ENCODE measurements at regions not wholly inside any gene's neighbourhood (a gene's known extent, or its start where the extent isn't known, plus 50 kb on each side); places are given as distances from the start of the nearest gene placed in this dataset.

- H3K36me3 ChIP-seq (ENCODE audit: control insufficient read depth in 1 of 2, insufficient read depth in 2 of 2, low read length in 2 of 2): no peaks in the 10 kb centered on the region
- no peak overlapping the region for H3K27ac ChIP-seq (ENCODE audit: low read depth, low read length)
- no peaks in the 10 kb centered on the region for H3K79me2 ChIP-seq (ENCODE audit: insufficient read depth, low read length)
- no peak overlapping the region for H2AFZ ChIP-seq (ENCODE audit: low read depth, low read length, poor library complexity, severe bottlenecking)
- no peak for TF ChIP-seq CTCF (IDR thresholded peaks at IDR 0.05 in 2 of 3, conservative IDR thresholded peaks at IDR 0.05 in 1 of 3; ENCODE audit: borderline replicate concordance in 1 of 3, insufficient read depth in 1 of 3, low read depth in 2 of 3, low read length in 2 of 3)
- H3K9me3 ChIP-seq (ENCODE audit: control insufficient read depth in 1 of 2, insufficient read depth in 1 of 2, low read depth in 1 of 2, low read length in 2 of 2): no peaks in the 10 kb centered on the region
- BruUV-seq (replicated peaks): no TSS peak
- peaks cover 6% of the 10 kb centered on the region; the same call in 1 of the 2 replicates for H3K27me3 ChIP-seq (ENCODE audit: insufficient read depth, low read length)
- DNase-seq (ENCODE audit: low read depth, low spot score) (no peak), ATAC-seq (no peak)
- no peaks in the 10 kb centered on the region for H3K9me2 ChIP-seq (ENCODE audit: insufficient read depth)
- H3K9ac ChIP-seq (ENCODE audit: low read length): no peak overlapping the region
- intact Hi-C loops (cut with micrococcal nuclease): no loop called here
- no peak overlapping the region for H3K4me2 ChIP-seq (ENCODE audit: low read length)
- H3K4me1 ChIP-seq (ENCODE audit: control insufficient read depth in 1 of 2, insufficient read depth in 2 of 2, low read length in 2 of 2): no peaks in the 10 kb centered on the region
- H4K20me1 ChIP-seq (ENCODE audit: insufficient read depth): no peaks in the 10 kb centered on the region
- ChIA-PET CTCF (no interaction called here), POLR2A (no interaction called here), RAD21 (ENCODE audit: low non-redundant PET in 1 of 2, low total read pairs in 2 of 2, uncharacterized antibody in 2 of 2, unreplicated experiment in 2 of 2) (no interaction called here)
- no peak overlapping the region for H3K4me3 ChIP-seq (replicated peaks in 1 of 2; ENCODE audit: low read depth in 1 of 2, low read length in 2 of 2)
Measured at GRCh38 chrX:20609916-20610415, 343.3 kb upstream of the RPS6KA3 start.

DNA sequence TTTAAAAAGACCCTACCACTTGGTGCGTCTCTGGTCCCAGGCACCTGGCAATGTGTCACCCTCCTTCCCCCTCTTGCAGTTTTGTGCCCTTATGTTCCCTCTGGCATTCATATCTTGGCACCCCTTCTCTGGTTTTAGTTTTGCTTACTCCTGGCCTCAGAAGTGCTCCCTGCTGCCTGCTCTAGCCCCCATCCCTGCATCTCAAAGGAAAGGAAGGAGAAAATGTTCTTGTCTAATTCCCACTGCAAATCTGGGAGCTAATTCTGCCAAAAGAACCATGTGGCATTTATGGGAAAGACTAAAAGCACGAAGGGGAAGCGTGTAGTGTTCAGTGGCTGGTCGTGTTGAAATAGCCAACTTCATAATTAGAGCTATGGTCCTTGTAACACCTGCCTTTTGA lies 340.1 kb upstream of the RPS6KA3 start:
- Histone ChIP-seq H4K20me1 (ENCODE audit: insufficient read depth) (no peaks in the 10 kb centered on the region), H3K9me2 (ENCODE audit: insufficient read depth) (no peaks in the 10 kb centered on the region), H3K27me3 (ENCODE audit: insufficient read depth, low read length) (peaks cover 6% of the 10 kb centered on the region; the same call in 1 of the 2 replicates), H3K36me3 (ENCODE audit: control insufficient read depth in 1 of 2, insufficient read depth in 2 of 2, low read length in 2 of 2) (no peaks in the 10 kb centered on the region), H3K9me3 (ENCODE audit: control insufficient read depth in 1 of 2, insufficient read depth in 1 of 2, low read depth in 1 of 2, low read length in 2 of 2) (no peaks in the 10 kb centered on the region), H3K4me2 (ENCODE audit: low read length) (no peak overlapping the region), H3K4me1 (ENCODE audit: control insufficient read depth in 1 of 2, insufficient read depth in 2 of 2, low read length in 2 of 2) (no peaks in the 10 kb centered on the region), H3K27ac (ENCODE audit: low read depth, low read length) (no peak overlapping the region), H2AFZ (ENCODE audit: low read depth, low read length, poor library complexity, severe bottlenecking) (no peak overlapping the region), H3K4me3 (replicated peaks in 1 of 2; ENCODE audit: low read depth in 1 of 2, low read length in 2 of 2) (no peak overlapping the region), H3K79me2 (ENCODE audit: insufficient read depth, low read length) (no peaks in the 10 kb centered on the region), H3K9ac (ENCODE audit: low read length) (no peak overlapping the region)
- CTCF ChIA-PET: no interaction called here
- BruUV-seq (replicated peaks): no TSS peak
- DNase-seq (ENCODE audit: low read depth, low spot score): no peak
- no peak for ATAC-seq
- RAD21 ChIA-PET (ENCODE audit: low non-redundant PET in 1 of 2, low total read pairs in 2 of 2, uncharacterized antibody in 2 of 2, unreplicated experiment in 2 of 2): no interaction called here
- TF ChIP-seq POLR2A (IDR thresholded peaks at IDR 0.05; ENCODE audit: borderline replicate concordance, extremely low read depth, insufficient read depth, insufficient read length) (no peak), CTCF (IDR thresholded peaks at IDR 0.05 in 2 of 3, conservative IDR thresholded peaks at IDR 0.05 in 1 of 3; ENCODE audit: borderline replicate concordance in 1 of 3, insufficient read depth in 1 of 3, low read depth in 2 of 3, low read length in 2 of 3) (no peak), FOSL1 (IDR thresholded peaks at IDR 0.05; ENCODE audit: low read depth) (no peak), TCF7L2 (IDR thresholded peaks at IDR 0.05; ENCODE audit: borderline replicate concordance, extremely low read depth, insufficient read depth, insufficient read length) (no peak), ELF1 (IDR thresholded peaks at IDR 0.05; ENCODE audit: borderline replicate concordance, low read depth) (no peak), EGR1 (IDR thresholded peaks at IDR 0.05; ENCODE audit: low read depth) (no peak), MAX (IDR thresholded peaks at IDR 0.05) (no peak), EZH2phosphoT487 (IDR thresholded peaks at IDR 0.05; ENCODE audit: borderline replicate concordance) (no peak), POLR2AphosphoS5 (IDR thresholded peaks at IDR 0.05; ENCODE audit: low read depth, low read length) (no peak), SIN3A (IDR thresholded peaks at IDR 0.05; ENCODE audit: low read depth) (no peak), CEBPB (IDR thresholded peaks at IDR 0.05; ENCODE audit: low read depth) (no peak)
- TF ChIP-seq, protein P1, sequence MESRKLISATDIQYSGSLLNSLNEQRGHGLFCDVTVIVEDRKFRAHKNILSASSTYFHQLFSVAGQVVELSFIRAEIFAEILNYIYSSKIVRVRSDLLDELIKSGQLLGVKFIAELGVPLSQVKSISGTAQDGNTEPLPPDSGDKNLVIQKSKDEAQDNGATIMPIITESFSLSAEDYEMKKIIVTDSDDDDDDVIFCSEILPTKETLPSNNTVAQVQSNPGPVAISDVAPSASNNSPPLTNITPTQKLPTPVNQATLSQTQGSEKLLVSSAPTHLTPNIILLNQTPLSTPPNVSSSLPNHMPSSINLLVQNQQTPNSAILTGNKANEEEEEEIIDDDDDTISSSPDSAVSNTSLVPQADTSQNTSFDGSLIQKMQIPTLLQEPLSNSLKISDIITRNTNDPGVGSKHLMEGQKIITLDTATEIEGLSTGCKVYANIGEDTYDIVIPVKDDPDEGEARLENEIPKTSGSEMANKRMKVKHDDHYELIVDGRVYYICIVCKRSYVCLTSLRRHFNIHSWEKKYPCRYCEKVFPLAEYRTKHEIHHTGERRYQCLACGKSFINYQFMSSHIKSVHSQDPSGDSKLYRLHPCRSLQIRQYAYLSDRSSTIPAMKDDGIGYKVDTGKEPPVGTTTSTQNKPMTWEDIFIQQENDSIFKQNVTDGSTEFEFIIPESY (IDR thresholded peaks at IDR 0.05; ENCODE audit: extremely low read depth, insufficient replicate concordance, low read length): no peak
- intact Hi-C loops (cut with micrococcal nuclease): no loop called here
- POLR2A ChIA-PET: no interaction called here
